Fibroblast of lung (primary cell): ENCODE measurements at regions not wholly inside any gene's neighbourhood (a gene's known extent, or its start where the extent isn't known, plus 50 kb on each side); places are given as distances from the start of the nearest gene placed in this dataset.

Experiments
- DNase-seq, 2 donors: peaks; one replicate each; pipeline versions ENCODE4 v3.0.0 to v3.0.0-alpha.2; 2010; ENCODE audit warnings: low read depth in 2 of 2
- H2AFZ ChIP-seq: 2 replicates; pipeline ENCODE4 v1.5.1; 2012; ENCODE audit warnings: low read length, control low read depth, inconsistent platforms
- H3K27ac ChIP-seq: 2 replicates; pipeline ENCODE4 v1.5.1; 2011; ENCODE audit warnings: low read length, control low read depth; ENCODE audit not compliant: insufficient read depth
- H3K27me3 ChIP-seq: 2 replicates; pipeline ENCODE4 v1.5.1; 2011; ENCODE audit warnings: mild to moderate bottlenecking, low read length; ENCODE audit not compliant: control insufficient read depth, insufficient read depth
- H3K36me3 ChIP-seq: 2 replicates; pipeline ENCODE4 v1.5.1; 2011; ENCODE audit warnings: low read length; ENCODE audit not compliant: control insufficient read depth, insufficient read depth
- H3K4me1 ChIP-seq: 2 replicates; pipeline ENCODE4 v1.5.1; 2011; ENCODE audit warnings: low read length; ENCODE audit not compliant: control insufficient read depth, insufficient read depth; ENCODE audit errors: extremely low read depth
- H3K4me2 ChIP-seq: 2 replicates; pipeline ENCODE4 v1.5.1; 2011; ENCODE audit warnings: low read length, control low read depth; ENCODE audit not compliant: insufficient read depth; ENCODE audit errors: extremely low read depth
- H3K4me3 ChIP-seq, 4 experiments: fragments of 200-600 bp in 1 of 4; sonication (generic) in 1 of 4; replicated peaks in 1 of 4; 2 replicates each; pipeline ENCODE4 v1.5.1; 2011 to 2016; ENCODE audit warnings: low read length in 4 of 4, low read depth in 3 of 4, mild to moderate bottlenecking in 3 of 4, control low read depth in 2 of 4, inconsistent platforms in 1 of 4, mixed read lengths in 1 of 4; ENCODE audit not compliant: insufficient read depth in 1 of 4; ENCODE audit errors: control extremely low read depth in 1 of 4
- H3K79me2 ChIP-seq: 2 replicates; pipeline ENCODE4 v1.5.1; 2012; ENCODE audit warnings: mild to moderate bottlenecking, low read length, inconsistent platforms; ENCODE audit not compliant: control insufficient read depth, insufficient read depth
- H3K9ac ChIP-seq: 2 replicates; pipeline ENCODE4 v1.5.1; 2011; ENCODE audit warnings: mild to moderate bottlenecking, low read length, control low read depth; ENCODE audit not compliant: insufficient read depth
- H3K9me3 ChIP-seq: 2 replicates; pipeline ENCODE4 v1.5.1; 2012; ENCODE audit warnings: low read depth, low read length; ENCODE audit not compliant: control insufficient read depth, insufficient read depth
- H4K20me1 ChIP-seq: 2 replicates; pipeline ENCODE4 v1.5.1; 2011; ENCODE audit warnings: low read length; ENCODE audit not compliant: control insufficient read depth, insufficient read depth; ENCODE audit errors: extremely low read depth
- CTCF ChIP-seq, 2 donors: IDR thresholded peaks in 1 of 2; conservative IDR thresholded peaks in 1 of 2; 1 replicate in 1 of 2; 2 replicates in 1 of 2; pipeline ENCODE4 v1.5.1; 2011 to 2012; ENCODE audit warnings: low read length in 2 of 2, control low read depth in 1 of 2, inconsistent platforms in 1 of 2, low read depth in 1 of 2, mild to moderate bottlenecking in 1 of 2
- EZH2 ChIP-seq: IDR thresholded peaks from 2 replicates; pipeline ENCODE4 v1.5.1; 2012; ENCODE audit warnings: low read length, control low read depth, mild to moderate bottlenecking; ENCODE audit errors: missing control alignments

- Histone ChIP-seq H3K9me3 (no peaks in the 10 kb centered on the region), H3K27ac (no peak overlapping the region), H3K79me2 (no peaks in the 10 kb centered on the region), H3K27me3 (no peaks in the 10 kb centered on the region), H4K20me1 (no peaks in the 10 kb centered on the region), H3K36me3 (no peaks in the 10 kb centered on the region), H3K4me1 (no peaks in the 10 kb centered on the region), H3K4me3 (no peak overlapping the region), H3K9ac (no peak overlapping the region), H2AFZ (no peak overlapping the region), H3K4me2 (no peak overlapping the region)
- TF ChIP-seq EZH2: no peak
- no peak for DNase-seq
Measured at GRCh38 chr1:69215883-69216282, 351.8 kb upstream of the LRRC7 start.

- H3K79me2 ChIP-seq: no peaks in the 10 kb centered on the region
- no peak overlapping the region for H3K4me2 ChIP-seq
- H3K9ac ChIP-seq: no peak overlapping the region
- no peak overlapping the region for H3K27ac ChIP-seq
- no peaks in the 10 kb centered on the region for H3K27me3 ChIP-seq
- no peak overlapping the region for H3K4me3 ChIP-seq
- H4K20me1 ChIP-seq: no peaks in the 10 kb centered on the region
- H3K36me3 ChIP-seq: no peaks in the 10 kb centered on the region
- no peak for DNase-seq
- H3K4me1 ChIP-seq: no peaks in the 10 kb centered on the region
- no peaks in the 10 kb centered on the region for H3K9me3 ChIP-seq
- TF ChIP-seq EZH2 (no peak), CTCF (conservative IDR thresholded peaks at IDR 0.05 in 1 of 2, IDR thresholded peaks at IDR 0.05 in 1 of 2; ENCODE audit: low read depth in 1 of 2, low read length in 2 of 2) (no peak)
- no peak overlapping the region for H2AFZ ChIP-seq
Measured at GRCh38 chr1:69220672-69221071, 347.1 kb upstream of the LRRC7 start.

- Histone ChIP-seq H3K36me3 (no peaks in the 10 kb centered on the region), H3K79me2 (no peaks in the 10 kb centered on the region), H3K9ac (no peak overlapping the region), H3K27ac (no peak overlapping the region), H2AFZ (no peak overlapping the region), H3K4me3 (no peak overlapping the region), H3K27me3 (no peaks in the 10 kb centered on the region), H3K4me2 (no peak overlapping the region), H3K4me1 (no peaks in the 10 kb centered on the region), H3K9me3 (no peaks in the 10 kb centered on the region), H4K20me1 (no peaks in the 10 kb centered on the region)
- DNase-seq: no peak
- TF ChIP-seq EZH2: no peak
- TF ChIP-seq CTCF (conservative IDR thresholded peaks at IDR 0.05 in 1 of 2, IDR thresholded peaks at IDR 0.05 in 1 of 2; ENCODE audit: low read depth in 1 of 2, low read length in 2 of 2): no peak
Measured at GRCh38 chr1:69221524-69221923, 346.2 kb upstream of the LRRC7 start.

GRCh38 chr1:69223156-69223555, 344.6 kb upstream of the LRRC7 start:
- no peaks in the 10 kb centered on the region for H3K36me3 ChIP-seq
- H4K20me1 ChIP-seq: no peaks in the 10 kb centered on the region
- DNase-seq: no peak
- H2AFZ ChIP-seq: no peak overlapping the region
- H3K27me3 ChIP-seq: no peaks in the 10 kb centered on the region
- H3K4me3 ChIP-seq: no peak overlapping the region
- H3K79me2 ChIP-seq: no peaks in the 10 kb centered on the region
- no peak overlapping the region for H3K27ac ChIP-seq
- H3K4me1 ChIP-seq: no peaks in the 10 kb centered on the region
- no peaks in the 10 kb centered on the region for H3K9me3 ChIP-seq
- H3K9ac ChIP-seq: no peak overlapping the region
- no peak for TF ChIP-seq EZH2
- no peak for TF ChIP-seq CTCF (conservative IDR thresholded peaks at IDR 0.05 in 1 of 2, IDR thresholded peaks at IDR 0.05 in 1 of 2; ENCODE audit: low read depth in 1 of 2, low read length in 2 of 2)
- no peak overlapping the region for H3K4me2 ChIP-seq
